Nephron (organoid): ENCODE measurements at regions not wholly inside any gene's neighbourhood (a gene's known extent, or its start where the extent isn't known, plus 50 kb on each side); places are given as distances from the start of the nearest gene placed in this dataset.

Source experiments
- H3K27ac Mint-ChIP-seq, 3 experiments: 2 replicates each; pipeline ENCODE4 v1.8.0; 2020; ENCODE audit warnings: mixed read lengths in 3 of 3, mild to moderate bottlenecking in 2 of 3, moderate library complexity in 1 of 3
- H3K27me3 Mint-ChIP-seq: 2 replicates; pipeline ENCODE4 v1.8.0; 2021; ENCODE audit warnings: low read depth, mild to moderate bottlenecking, moderate library complexity, mixed read lengths
- H3K36me3 Mint-ChIP-seq: 2 replicates; pipeline ENCODE4 v1.8.0; 2020; ENCODE audit warnings: low read depth, mixed read lengths
- H3K4me1 Mint-ChIP-seq: 2 replicates; pipeline ENCODE4 v1.8.0; 2020; ENCODE audit warnings: mixed read lengths
- H3K4me3 Mint-ChIP-seq, 3 experiments: 2 replicates each; pipeline ENCODE4 v1.8.0; 2020; ENCODE audit warnings: mild to moderate bottlenecking in 3 of 3, mixed read lengths in 3 of 3, moderate library complexity in 2 of 3
- H3K9me3 Mint-ChIP-seq: 2 replicates; pipeline ENCODE4 v1.8.0; 2020; ENCODE audit warnings: mixed read lengths
- CTCF ChIP-seq, 3 experiments: fragments of 200-600 bp; sonication (generic); IDR thresholded peaks; one replicate each; pipeline ENCODE4 v1.5.0; 2021; ENCODE audit warnings: antibody characterized with exemption in 3 of 3; ENCODE audit not compliant: unreplicated experiment in 3 of 3

DNA sequence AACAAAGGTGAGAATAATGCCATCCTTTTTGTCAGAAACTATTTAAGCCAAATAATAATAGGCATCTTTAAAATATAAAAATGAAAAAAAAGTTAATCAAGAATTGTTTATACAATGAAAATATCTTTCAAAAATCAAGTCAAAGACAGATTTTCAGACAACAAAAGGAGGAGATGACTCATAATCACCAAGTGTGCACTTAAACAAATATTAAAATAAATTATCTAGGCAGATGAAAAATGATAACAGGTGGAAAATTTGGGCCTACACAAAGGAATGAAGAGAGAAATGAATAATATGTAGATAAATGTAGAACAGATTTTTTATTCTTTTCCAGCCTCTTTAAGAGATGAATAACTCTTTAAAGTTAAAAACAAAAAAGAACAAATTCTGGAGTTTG lies 250.0 kb upstream of the PLEKHG7 start:
- Mint-ChIP-seq H3K36me3 (no peaks in the 10 kb centered on the region), H3K9me3 (peaks cover 18% of the 10 kb centered on the region), H3K27me3 (no peaks in the 10 kb centered on the region), H3K4me3 (no peak overlapping the region), H3K27ac (no peak overlapping the region), H3K4me1 (no peaks in the 10 kb centered on the region)
- no peak for TF ChIP-seq CTCF (IDR thresholded peaks at IDR 0.05; ENCODE audit: unreplicated experiment in 3 of 3)

DNA sequence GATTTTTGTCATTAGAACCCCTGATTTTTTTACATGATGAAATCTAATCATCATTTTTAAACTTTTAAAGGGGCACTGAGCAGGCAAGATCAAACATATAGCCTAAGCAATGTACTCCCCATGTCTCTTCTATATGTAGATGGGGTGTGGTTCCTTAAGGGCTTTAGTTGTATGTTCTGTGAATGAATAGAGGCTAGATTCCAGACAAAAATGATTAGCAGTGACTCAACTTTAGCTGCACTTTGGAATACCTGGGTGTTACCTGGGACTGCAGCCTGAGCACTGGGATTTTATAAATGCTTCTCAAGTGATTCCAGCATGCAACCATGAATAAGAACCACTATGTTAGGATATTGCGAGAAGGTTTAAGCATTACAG lies 256.7 kb upstream of the PLEKHG7 start:
- no peak overlapping the region for H3K4me3 Mint-ChIP-seq
- peaks cover 28% of the 10 kb centered on the region for H3K4me1 Mint-ChIP-seq
- H3K27me3 Mint-ChIP-seq, result no peaks in the 10 kb centered on the region
- H3K9me3 Mint-ChIP-seq, result peaks cover 4% of the 10 kb centered on the region
- H3K27ac Mint-ChIP-seq, result no peak overlapping the region
- no peaks in the 10 kb centered on the region for H3K36me3 Mint-ChIP-seq
- TF ChIP-seq CTCF (IDR thresholded peaks at IDR 0.05; ENCODE audit: unreplicated experiment in 3 of 3), result no peak

- Mint-ChIP-seq H3K4me3 (no peak overlapping the region), H3K36me3 (no peaks in the 10 kb centered on the region), H3K4me1 (peaks cover 29% of the 10 kb centered on the region), H3K9me3 (no peaks in the 10 kb centered on the region), H3K27me3 (no peaks in the 10 kb centered on the region), H3K27ac (peak overlapping the region in 2 of 3 experiments; percentile 8 to 16)
- no peak for TF ChIP-seq CTCF (IDR thresholded peaks at IDR 0.05; ENCODE audit: unreplicated experiment in 3 of 3)
Observed at GRCh38 chr12:92445253-92446082, 257.3 kb upstream of the PLEKHG7 start.

GRCh38 chr12:92444763-92445162 lies 258.0 kb upstream of the PLEKHG7 start:
- H3K4me3 Mint-ChIP-seq, result no peak overlapping the region
- H3K4me1 Mint-ChIP-seq, result peaks cover 29% of the 10 kb centered on the region
- TF ChIP-seq CTCF (IDR thresholded peaks at IDR 0.05; ENCODE audit: unreplicated experiment in 3 of 3), result no peak
- peak overlapping the region in 1 of 3 experiments; percentile 16 for H3K27ac Mint-ChIP-seq
- no peaks in the 10 kb centered on the region for H3K27me3 Mint-ChIP-seq
- no peaks in the 10 kb centered on the region for H3K36me3 Mint-ChIP-seq
- no peaks in the 10 kb centered on the region for H3K9me3 Mint-ChIP-seq

DNA sequence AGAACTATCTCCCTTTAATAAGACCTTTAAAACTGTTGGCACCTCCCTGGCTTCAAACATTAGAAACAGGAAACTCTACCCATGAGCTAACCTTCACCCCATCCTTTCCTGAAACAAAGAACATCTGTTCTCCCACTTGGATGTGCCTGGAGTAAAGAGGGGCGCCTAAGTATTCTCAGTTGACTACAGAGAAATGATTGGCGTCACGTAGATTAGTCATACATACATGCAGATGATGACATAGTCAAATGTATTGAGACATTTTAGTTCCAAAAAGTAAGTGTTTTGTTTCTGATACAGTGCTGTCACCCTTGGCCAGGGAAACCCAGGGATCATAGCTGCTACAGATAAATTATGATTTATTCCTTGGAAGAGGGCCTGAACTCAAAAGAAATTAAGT lies 260.0 kb upstream of the PLEKHG7 start:
- Mint-ChIP-seq H3K9me3 (no peaks in the 10 kb centered on the region), H3K4me3 (no peak overlapping the region), H3K27ac (no peak overlapping the region), H3K27me3 (no peaks in the 10 kb centered on the region), H3K36me3 (no peaks in the 10 kb centered on the region), H3K4me1 (peaks cover 34% of the 10 kb centered on the region)
- no peak for TF ChIP-seq CTCF (IDR thresholded peaks at IDR 0.05; ENCODE audit: unreplicated experiment in 3 of 3)

DNA sequence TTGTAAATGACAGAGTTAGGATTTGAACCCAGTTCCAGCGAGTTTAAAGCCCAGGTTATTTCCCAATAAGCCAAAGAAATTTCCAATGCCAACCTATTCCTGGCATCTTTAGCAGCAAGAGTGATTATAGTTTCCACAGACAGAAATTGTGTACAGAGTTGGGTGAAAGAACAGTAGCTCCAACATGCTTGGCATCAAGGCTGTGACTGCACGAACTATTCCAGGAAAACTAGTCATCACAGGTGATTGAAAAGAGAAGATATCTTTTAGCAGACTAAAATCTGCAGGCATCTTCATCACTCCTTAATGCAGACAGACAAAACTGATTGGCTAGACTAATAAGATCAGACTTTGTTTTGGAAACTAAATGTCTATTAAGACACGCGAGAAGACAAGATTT lies 262.7 kb upstream of the PLEKHG7 start:
- no peak overlapping the region for H3K27ac Mint-ChIP-seq
- TF ChIP-seq CTCF (IDR thresholded peaks at IDR 0.05; ENCODE audit: unreplicated experiment in 3 of 3), result no peak
- no peak overlapping the region for H3K4me3 Mint-ChIP-seq
- no peaks in the 10 kb centered on the region for H3K36me3 Mint-ChIP-seq
- H3K9me3 Mint-ChIP-seq, result no peaks in the 10 kb centered on the region
- peaks cover 24% of the 10 kb centered on the region for H3K4me1 Mint-ChIP-seq
- no peaks in the 10 kb centered on the region for H3K27me3 Mint-ChIP-seq
